GM12878 (cell line): ENCODE measurements at regions not wholly inside any gene's neighbourhood (a gene's known extent, or its start where the extent isn't known, plus 50 kb on each side); places are given as distances from the start of the nearest gene placed in this dataset.

Source experiments
- ATAC-seq: fragments of 200-7000 bp; cut with Tn5 transposase; 3 replicates; pipeline ENCODE4 v1.9.1; 2020; ENCODE audit warnings: mild to moderate bottlenecking, moderate library complexity
- BruUV-seq: library from RNA; stranded (reverse); fragments of 400-500 nt; replicated peaks from 2 replicates; lab custom pipeline; 2021; lab: Mats Ljungman, UMichigan
- CTCF ChIA-PET: fragments of 300-600 bp; sonication (Branson Sonifier 250); formaldehyde crosslinking; extraction: SDS; loops from one replicate; lab custom pipeline; 2021; ENCODE audit warnings: inconsistent platforms; lab: Yijun Ruan, JAX
- POLR2A ChIA-PET: fragments of 350-600 bp; formaldehyde crosslinking; extraction: SDS; loops from one replicate; lab custom pipeline; 2021; ENCODE audit warnings: inconsistent platforms; lab: Charles Lee
- RAD21 ChIA-PET: fragments of 300-600 bp; sonication (Branson Sonifier 250); formaldehyde crosslinking; loops from one replicate; lab custom pipeline; 2023; ENCODE audit warnings: antibody characterized with exemption; ENCODE audit not compliant: unreplicated experiment; lab: Charles Lee
- SMC1A ChIA-PET: fragments of 300-600 bp; sonication (Branson Sonifier 250); formaldehyde crosslinking; loops from one replicate; lab custom pipeline; 2023; ENCODE audit not compliant: unreplicated experiment, uncharacterized antibody; lab: Charles Lee
- DNase-seq: peaks from one replicate; pipeline ENCODE4 v3.0.0-alpha.2; 2011; ENCODE audit warnings: low read depth, low spot score
- FAIRE-seq: peaks from 3 replicates; lab custom pipeline; 2011; peaks lifted over from hg19 to GRCh38; lab: Jason Lieb, UNC
- H2AFZ ChIP-seq: 2 replicates; pipeline ENCODE4 v1.6.0; 2011; ENCODE audit warnings: low read depth, low read length, control low read depth; ENCODE audit not compliant: control insufficient read depth
- H3K27ac ChIP-seq: 2 replicates; pipeline ENCODE4 v1.5.1; 2011; ENCODE audit warnings: control low read depth; ENCODE audit not compliant: control insufficient read depth, insufficient read depth
- H3K27me3 ChIP-seq, 2 experiments: replicated peaks in 1 of 2; 2 replicates each; pipeline versions ENCODE4 v1.6.0 to v1.6.1; 2011; ENCODE audit warnings: low read length in 1 of 2; ENCODE audit not compliant: control insufficient read depth in 2 of 2, insufficient read depth in 2 of 2
- H3K36me3 ChIP-seq, 2 experiments: 2 replicates each; pipeline ENCODE4 v1.5.1; 2011; ENCODE audit warnings: low read length in 1 of 2; ENCODE audit not compliant: control insufficient read depth in 2 of 2, insufficient read depth in 2 of 2
- H3K4me1 ChIP-seq: 2 replicates; pipeline ENCODE4 v1.6.1; 2011; ENCODE audit warnings: mild to moderate bottlenecking, low read length, moderate library complexity, mixed read lengths; ENCODE audit not compliant: control insufficient read depth, insufficient read depth
- H3K4me2 ChIP-seq: 2 replicates; pipeline ENCODE4 v1.6.0; 2011; ENCODE audit warnings: control low read depth; ENCODE audit not compliant: control insufficient read depth, insufficient read depth
- H3K4me3 ChIP-seq: fragments of 200-600 bp; sonication (generic); 2 replicates; pipeline ENCODE4 v1.5.1; 2016
- H3K79me2 ChIP-seq: 2 replicates; pipeline ENCODE4 v1.6.0; 2011; ENCODE audit warnings: low read length; ENCODE audit not compliant: control insufficient read depth, insufficient read depth
- H3K9ac ChIP-seq: 2 replicates; pipeline ENCODE4 v1.8.0; 2011; ENCODE audit warnings: low read length, control low read depth, mixed read lengths; ENCODE audit not compliant: control insufficient read depth, insufficient read depth
- H3K9me3 ChIP-seq: replicated peaks from 3 replicates; pipeline ENCODE4 v1.5.1; 2011; ENCODE audit warnings: mild to moderate bottlenecking, low read length; ENCODE audit not compliant: control insufficient read depth, insufficient read depth
- H4K20me1 ChIP-seq: 2 replicates; pipeline ENCODE4 v1.6.0; 2011; ENCODE audit not compliant: control insufficient read depth, insufficient read depth
- ETV6 ChIP-seq, 2 experiments: fragments of 450-650 bp in 1 of 2; IDR thresholded peaks in 1 of 2; conservative IDR thresholded peaks in 1 of 2; 2 replicates each; pipeline ENCODE4 v1.6.1; 2014; ENCODE audit warnings: antibody characterized with exemption in 1 of 2, borderline replicate concordance in 1 of 2, low read depth in 1 of 2, mild to moderate bottlenecking in 1 of 2, moderate library complexity in 1 of 2
- FOS ChIP-seq: IDR thresholded peaks from 3 replicates; pipeline ENCODE4 v1.6.1; 2011; ENCODE audit warnings: borderline replicate concordance; ENCODE audit not compliant: insufficient read length; ENCODE audit errors: extremely low read depth
- GABPA ChIP-seq: IDR thresholded peaks from 2 replicates; pipeline ENCODE4 v1.6.1; 2014; ENCODE audit warnings: antibody characterized with exemption, low read depth, mild to moderate bottlenecking, inconsistent platforms
- HCFC1 ChIP-seq: fragments of 150-350 bp; IDR thresholded peaks from 2 replicates; pipeline ENCODE4 v1.6.1; 2014; ENCODE audit warnings: low read length
- JUND ChIP-seq: IDR thresholded peaks from 2 replicates; pipeline ENCODE4 v1.6.1; 2012; ENCODE audit warnings: low read depth, mild to moderate bottlenecking, low read length, improper control_type of control experiment, moderate library complexity
- NR2C2 ChIP-seq: IDR thresholded peaks from 2 replicates; pipeline ENCODE4 v1.6.1; 2011; ENCODE audit warnings: borderline replicate concordance, low read depth; ENCODE audit not compliant: control insufficient read depth, insufficient read length
- SMC3 ChIP-seq: IDR thresholded peaks from 2 replicates; pipeline ENCODE4 v1.6.1; 2011; ENCODE audit warnings: low read length, improper control_type of control experiment, borderline replicate concordance
- TCF7 ChIP-seq: IDR thresholded peaks from 2 replicates; pipeline ENCODE4 v1.6.1; 2014; ENCODE audit warnings: antibody characterized with exemption, borderline replicate concordance
- WRNIP1 ChIP-seq: IDR thresholded peaks from 2 replicates; pipeline ENCODE4 v1.6.1; 2011; ENCODE audit warnings: low read depth, low read length, improper control_type of control experiment, borderline replicate concordance
- ZNF24 ChIP-seq: fragments of 450-650 bp; IDR thresholded peaks from 2 replicates; pipeline ENCODE4 v1.6.1; 2017; ENCODE audit warnings: antibody characterized with exemption, mild to moderate bottlenecking
- WGBS: methylation state at CpG from one replicate; pipeline ENCODE4 v1.1.6; 2016; ENCODE audit warnings: low lambda C conversion rate; ENCODE audit not compliant: insufficient replicate concordance, insufficient coverage; ENCODE audit errors: missing lambda C conversion rate; 5-methylcytosine and 5-hydroxymethylcytosine counted together
- in situ Hi-C: fragments of 300-500 bp; cut with MboI; formaldehyde crosslinking; loops from 9 replicates; pipeline ENCODE4 v1.14.3; 2018; ENCODE audit warnings: mixed read lengths
- intact Hi-C: fragments of 100-400 bp; cut with micrococcal nuclease; formaldehyde crosslinking; loops from one replicate; pipeline ENCODE4 v1.14.2; 2022; ENCODE audit not compliant: unreplicated experiment
- TF ChIP-seq, protein P1 (sequence below): fragments of 450-650 bp; IDR thresholded peaks from 2 replicates; pipeline ENCODE4 v1.6.1; 2017; ENCODE audit warnings: mild to moderate bottlenecking, moderate library complexity
- TF ChIP-seq, protein P2 (sequence below): IDR thresholded peaks from 2 replicates; pipeline ENCODE4 v1.6.1; 2012; ENCODE audit warnings: mild to moderate bottlenecking, low read depth, low read length
- TF ChIP-seq, protein P3 (sequence below): IDR thresholded peaks from 2 replicates; pipeline ENCODE4 v1.6.1; 2011; ENCODE audit warnings: borderline replicate concordance, low read depth, mild to moderate bottlenecking, moderate library complexity, mixed read lengths, low read length; ENCODE audit not compliant: insufficient read depth; ENCODE audit errors: extremely low read length

DNA sequence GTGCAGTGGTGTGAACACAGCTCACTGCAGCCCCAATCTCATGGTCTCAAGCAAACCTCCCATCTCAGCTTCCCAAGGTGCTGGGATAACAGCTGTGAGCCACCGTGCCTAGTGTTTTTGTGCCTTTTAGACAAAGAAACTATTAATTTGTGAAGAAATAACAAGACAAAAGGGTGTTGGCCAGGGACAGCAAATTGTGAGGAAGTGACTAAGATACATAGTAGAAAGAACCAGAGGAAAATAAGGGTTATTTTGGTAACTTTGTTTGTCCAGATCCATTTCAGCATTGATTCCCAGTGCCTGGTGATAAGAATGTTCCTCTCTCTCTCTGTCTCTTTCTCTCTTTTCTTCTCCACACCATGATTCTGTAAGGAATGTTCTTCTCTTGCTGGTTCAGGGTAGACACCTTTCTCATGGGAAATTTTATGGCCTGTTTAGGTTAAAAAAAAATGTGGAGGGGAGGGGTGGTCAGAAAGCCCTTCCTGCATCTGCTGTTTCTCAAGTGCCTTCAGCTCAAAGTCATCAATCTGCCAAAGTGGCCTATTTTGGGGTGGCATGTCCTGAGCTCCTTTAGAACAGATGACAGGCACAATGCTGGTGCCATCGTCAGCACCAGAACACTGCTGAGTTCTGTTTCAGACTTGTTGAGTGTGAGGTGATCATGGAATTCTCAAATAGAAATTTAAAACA lies 184.4 kb upstream of the EEA1 start:
- H3K9me3 ChIP-seq = peaks cover 2% of the 10 kb centered on the region; the same call in 2 of the 3 replicates
- H3K9ac ChIP-seq = no peak overlapping the region
- no peak overlapping the region for H3K27ac ChIP-seq
- no peaks in the 10 kb centered on the region for H3K36me3 ChIP-seq
- POLR2A ChIA-PET = interaction anchor here (0.6 kb wide), 1 partner anchor 17 kb away, joined by 6 read pairs; no protein-coding TSS in a partner anchor
- RAD21 ChIA-PET = interaction anchor here (1.3 to 2.2 kb wide), 3 partner anchors 17 to 54 kb away, joined by 3 to 7 read pairs (median 3); no protein-coding TSS in a partner anchor
- in situ Hi-C loops = no loop called here
- no peaks in the 10 kb centered on the region for H4K20me1 ChIP-seq
- DNase-seq (no peak), ATAC-seq (no peak), FAIRE-seq (no peak)
- SMC1A ChIA-PET = interaction anchor here (0.6 to 9.2 kb wide), 4 partner anchors 9 to 114 kb away, joined by 3 to 75 read pairs (median 4); no protein-coding TSS in a partner anchor
- CTCF ChIA-PET = interaction anchor here (0.7 to 9.4 kb wide), 4 partner anchors 16 to 260 kb away, joined by 3 to 88 read pairs (median 3); no protein-coding TSS in a partner anchor
- H3K4me3 ChIP-seq = no peak overlapping the region
- WGBS = 47% methylated on average over 2 of the region's 2 CpGs
- H3K4me1 ChIP-seq = peaks cover 9% of the 10 kb centered on the region
- no peaks in the 10 kb centered on the region for H3K79me2 ChIP-seq
- no peaks in the 10 kb centered on the region for H3K27me3 ChIP-seq
- no peak overlapping the region; the same call in 1 of the 2 replicates for H2AFZ ChIP-seq
- BruUV-seq = no TSS peak
- intact Hi-C loops = no loop called here
- no peak overlapping the region for H3K4me2 ChIP-seq
- TF ChIP-seq, protein P1, sequence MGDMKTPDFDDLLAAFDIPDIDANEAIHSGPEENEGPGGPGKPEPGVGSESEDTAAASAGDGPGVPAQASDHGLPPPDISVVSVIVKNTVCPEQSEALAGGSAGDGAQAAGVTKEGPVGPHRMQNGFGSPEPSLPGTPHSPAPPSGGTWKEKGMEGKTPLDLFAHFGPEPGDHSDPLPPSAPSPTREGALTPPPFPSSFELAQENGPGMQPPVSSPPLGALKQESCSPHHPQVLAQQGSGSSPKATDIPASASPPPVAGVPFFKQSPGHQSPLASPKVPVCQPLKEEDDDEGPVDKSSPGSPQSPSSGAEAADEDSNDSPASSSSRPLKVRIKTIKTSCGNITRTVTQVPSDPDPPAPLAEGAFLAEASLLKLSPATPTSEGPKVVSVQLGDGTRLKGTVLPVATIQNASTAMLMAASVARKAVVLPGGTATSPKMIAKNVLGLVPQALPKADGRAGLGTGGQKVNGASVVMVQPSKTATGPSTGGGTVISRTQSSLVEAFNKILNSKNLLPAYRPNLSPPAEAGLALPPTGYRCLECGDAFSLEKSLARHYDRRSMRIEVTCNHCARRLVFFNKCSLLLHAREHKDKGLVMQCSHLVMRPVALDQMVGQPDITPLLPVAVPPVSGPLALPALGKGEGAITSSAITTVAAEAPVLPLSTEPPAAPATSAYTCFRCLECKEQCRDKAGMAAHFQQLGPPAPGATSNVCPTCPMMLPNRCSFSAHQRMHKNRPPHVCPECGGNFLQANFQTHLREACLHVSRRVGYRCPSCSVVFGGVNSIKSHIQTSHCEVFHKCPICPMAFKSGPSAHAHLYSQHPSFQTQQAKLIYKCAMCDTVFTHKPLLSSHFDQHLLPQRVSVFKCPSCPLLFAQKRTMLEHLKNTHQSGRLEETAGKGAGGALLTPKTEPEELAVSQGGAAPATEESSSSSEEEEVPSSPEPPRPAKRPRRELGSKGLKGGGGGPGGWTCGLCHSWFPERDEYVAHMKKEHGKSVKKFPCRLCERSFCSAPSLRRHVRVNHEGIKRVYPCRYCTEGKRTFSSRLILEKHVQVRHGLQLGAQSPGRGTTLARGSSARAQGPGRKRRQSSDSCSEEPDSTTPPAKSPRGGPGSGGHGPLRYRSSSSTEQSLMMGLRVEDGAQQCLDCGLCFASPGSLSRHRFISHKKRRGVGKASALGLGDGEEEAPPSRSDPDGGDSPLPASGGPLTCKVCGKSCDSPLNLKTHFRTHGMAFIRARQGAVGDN = no peak
- TF ChIP-seq WRNIP1 (no peak), JUND (no peak), SMC3 (no peak), FOS (no peak), ZNF24 (no peak), NR2C2 (no peak), TCF7 (no peak), GABPA (no peak), ETV6 (conservative IDR thresholded peaks at IDR 0.05 in 1 of 2, IDR thresholded peaks at IDR 0.05 in 1 of 2; ENCODE audit: borderline replicate concordance in 1 of 2, low read depth in 1 of 2) (no peak), HCFC1 (no peak)
- TF ChIP-seq, protein P2, sequence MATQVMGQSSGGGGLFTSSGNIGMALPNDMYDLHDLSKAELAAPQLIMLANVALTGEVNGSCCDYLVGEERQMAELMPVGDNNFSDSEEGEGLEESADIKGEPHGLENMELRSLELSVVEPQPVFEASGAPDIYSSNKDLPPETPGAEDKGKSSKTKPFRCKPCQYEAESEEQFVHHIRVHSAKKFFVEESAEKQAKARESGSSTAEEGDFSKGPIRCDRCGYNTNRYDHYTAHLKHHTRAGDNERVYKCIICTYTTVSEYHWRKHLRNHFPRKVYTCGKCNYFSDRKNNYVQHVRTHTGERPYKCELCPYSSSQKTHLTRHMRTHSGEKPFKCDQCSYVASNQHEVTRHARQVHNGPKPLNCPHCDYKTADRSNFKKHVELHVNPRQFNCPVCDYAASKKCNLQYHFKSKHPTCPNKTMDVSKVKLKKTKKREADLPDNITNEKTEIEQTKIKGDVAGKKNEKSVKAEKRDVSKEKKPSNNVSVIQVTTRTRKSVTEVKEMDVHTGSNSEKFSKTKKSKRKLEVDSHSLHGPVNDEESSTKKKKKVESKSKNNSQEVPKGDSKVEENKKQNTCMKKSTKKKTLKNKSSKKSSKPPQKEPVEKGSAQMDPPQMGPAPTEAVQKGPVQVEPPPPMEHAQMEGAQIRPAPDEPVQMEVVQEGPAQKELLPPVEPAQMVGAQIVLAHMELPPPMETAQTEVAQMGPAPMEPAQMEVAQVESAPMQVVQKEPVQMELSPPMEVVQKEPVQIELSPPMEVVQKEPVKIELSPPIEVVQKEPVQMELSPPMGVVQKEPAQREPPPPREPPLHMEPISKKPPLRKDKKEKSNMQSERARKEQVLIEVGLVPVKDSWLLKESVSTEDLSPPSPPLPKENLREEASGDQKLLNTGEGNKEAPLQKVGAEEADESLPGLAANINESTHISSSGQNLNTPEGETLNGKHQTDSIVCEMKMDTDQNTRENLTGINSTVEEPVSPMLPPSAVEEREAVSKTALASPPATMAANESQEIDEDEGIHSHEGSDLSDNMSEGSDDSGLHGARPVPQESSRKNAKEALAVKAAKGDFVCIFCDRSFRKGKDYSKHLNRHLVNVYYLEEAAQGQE = no peak
- TF ChIP-seq, protein P3, sequence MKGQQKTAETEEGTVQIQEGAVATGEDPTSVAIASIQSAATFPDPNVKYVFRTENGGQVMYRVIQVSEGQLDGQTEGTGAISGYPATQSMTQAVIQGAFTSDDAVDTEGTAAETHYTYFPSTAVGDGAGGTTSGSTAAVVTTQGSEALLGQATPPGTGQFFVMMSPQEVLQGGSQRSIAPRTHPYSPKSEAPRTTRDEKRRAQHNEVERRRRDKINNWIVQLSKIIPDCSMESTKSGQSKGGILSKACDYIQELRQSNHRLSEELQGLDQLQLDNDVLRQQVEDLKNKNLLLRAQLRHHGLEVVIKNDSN = no peak
